Keratinocyte (primary cell): ENCODE measurements at regions not wholly inside any gene's neighbourhood (a gene's known extent, or its start where the extent isn't known, plus 50 kb on each side); places are given as distances from the start of the nearest gene placed in this dataset.

Experiments used
- DNase-seq: peaks from one replicate; pipeline ENCODE4 v3.0.0-alpha.2; 2011; ENCODE audit warnings: low read depth, missing footprints, low spot score
- FAIRE-seq: peaks from 2 replicates; lab custom pipeline; 2011; peaks lifted over from hg19 to GRCh38; lab: Jason Lieb, UNC
- H2AFZ ChIP-seq: 2 replicates; pipeline ENCODE4 v1.6.0; 2012; ENCODE audit warnings: low read length, control low read depth, inconsistent platforms; ENCODE audit not compliant: control insufficient read depth
- H3K27ac ChIP-seq: 2 replicates; pipeline ENCODE4 v1.5.1; 2011; ENCODE audit warnings: low read length; ENCODE audit not compliant: control insufficient read depth, insufficient read depth
- H3K27me3 ChIP-seq: 3 replicates; pipeline ENCODE4 v1.6.0; 2011; ENCODE audit warnings: low read length; ENCODE audit not compliant: control insufficient read depth, insufficient read depth; ENCODE audit errors: extremely low read depth
- H3K36me3 ChIP-seq, 2 experiments: 2 replicates in 1 of 2; 3 replicates in 1 of 2; pipeline ENCODE4 v1.5.1; 2011; ENCODE audit warnings: low read length in 2 of 2, mild to moderate bottlenecking in 1 of 2; ENCODE audit not compliant: control insufficient read depth in 2 of 2, insufficient read depth in 2 of 2; ENCODE audit errors: extremely low read depth in 1 of 2
- H3K4me1 ChIP-seq: 3 replicates; pipeline ENCODE4 v1.5.1; 2011; ENCODE audit warnings: low read length; ENCODE audit not compliant: control insufficient read depth, insufficient read depth; ENCODE audit errors: extremely low read depth
- H3K4me2 ChIP-seq: 3 replicates; pipeline ENCODE4 v1.6.0; 2011; ENCODE audit warnings: low read depth, low read length; ENCODE audit not compliant: control insufficient read depth, insufficient read depth; ENCODE audit errors: extremely low read depth
- H3K4me3 ChIP-seq, 3 experiments: fragments of 200-600 bp in 1 of 3; sonication (generic) in 1 of 3; 2 replicates in 2 of 3; 3 replicates in 1 of 3; pipeline ENCODE4 v1.5.1; 2011 to 2016; ENCODE audit warnings: low read length in 3 of 3, mild to moderate bottlenecking in 3 of 3, control low read depth in 2 of 3, inconsistent platforms in 1 of 3, low read depth in 1 of 3, mixed read lengths in 1 of 3, mixed run types in 1 of 3, moderate library complexity in 1 of 3; ENCODE audit not compliant: control insufficient read depth in 2 of 3, insufficient read depth in 2 of 3; ENCODE audit errors: extremely low read depth in 1 of 3
- H3K79me2 ChIP-seq: 2 replicates; pipeline ENCODE4 v1.6.0; 2012; ENCODE audit warnings: low read length; ENCODE audit not compliant: control insufficient read depth, insufficient read depth
- H3K9ac ChIP-seq: 3 replicates; pipeline ENCODE4 v1.6.0; 2011; ENCODE audit warnings: low read length; ENCODE audit not compliant: control insufficient read depth, insufficient read depth; ENCODE audit errors: extremely low read depth
- H3K9me1 ChIP-seq: 3 replicates; pipeline ENCODE4 v1.6.0; 2011; ENCODE audit warnings: low read length; ENCODE audit not compliant: control insufficient read depth, insufficient read depth; ENCODE audit errors: extremely low read depth
- H3K9me3 ChIP-seq: 2 replicates; pipeline ENCODE4 v1.5.1; 2012; ENCODE audit warnings: low read depth, low read length; ENCODE audit not compliant: control insufficient read depth
- H4K20me1 ChIP-seq: 3 replicates; pipeline ENCODE4 v1.6.0; 2011; ENCODE audit warnings: low read length; ENCODE audit not compliant: control insufficient read depth, insufficient read depth; ENCODE audit errors: extremely low read depth
- EZH2 ChIP-seq: IDR thresholded peaks from one replicate; pipeline ENCODE4 v1.6.1; 2012; ENCODE audit warnings: inconsistent platforms, mild to moderate bottlenecking, low read length, moderate library complexity
- dilution Hi-C: fragments of 300-500 bp; cut with MboI; formaldehyde crosslinking; loops from one replicate; pipeline ENCODE4 v1.7.0; 2020; ENCODE audit warnings: low sequenced_read_pairs; ENCODE audit not compliant: extremely low pct_ligation_motif_present
- TF ChIP-seq, protein P1 (sequence below), 3 experiments: IDR thresholded peaks in 1 of 3; conservative IDR thresholded peaks in 1 of 3; optimal IDR thresholded peaks in 1 of 3; 2 replicates in 2 of 3; 3 replicates in 1 of 3; pipeline versions ENCODE3 to v1.5.1; 2011; ENCODE audit warnings: low read length in 3 of 3, mild to moderate bottlenecking in 3 of 3, moderate library complexity in 2 of 3, control low read depth in 1 of 3, inconsistent platforms in 1 of 3; ENCODE audit not compliant: insufficient read depth in 2 of 3; ENCODE audit errors: extremely low read depth in 1 of 3

DNA sequence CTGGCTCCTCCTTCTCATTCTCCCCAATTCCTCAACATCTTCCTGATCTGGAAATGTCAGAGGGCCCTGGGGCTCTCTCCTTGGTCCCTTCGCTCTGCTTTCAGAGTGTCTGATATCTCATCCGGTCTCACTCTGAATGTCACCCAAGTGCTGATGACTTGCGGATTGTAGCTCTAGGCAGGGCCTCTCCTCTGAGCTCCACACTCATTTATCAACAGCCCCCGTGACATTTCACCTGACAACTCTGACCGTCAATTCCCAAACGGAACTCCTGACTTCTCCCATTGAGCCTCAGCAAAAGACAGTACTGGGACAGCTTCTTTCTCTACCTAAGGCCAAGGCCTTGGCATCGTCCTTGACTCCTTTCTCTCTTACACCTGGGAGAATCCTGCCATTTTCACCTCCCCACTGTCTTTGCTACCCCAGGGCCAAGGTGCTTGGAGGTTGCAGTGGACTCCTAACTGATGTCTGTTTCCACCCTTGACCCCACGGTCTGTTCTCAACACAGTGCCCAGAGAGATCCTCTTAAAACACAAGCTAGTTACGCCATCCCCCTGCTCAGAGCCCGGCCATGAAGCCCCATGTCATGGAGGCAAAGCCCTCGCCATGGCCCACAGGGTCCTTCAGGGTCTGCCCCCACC is 57.5 kb upstream of the THY1 start:
- H4K20me1 ChIP-seq, result no peaks in the 10 kb centered on the region
- no peak overlapping the region for H3K27ac ChIP-seq
- H3K4me1 ChIP-seq, result peaks cover 3% of the 10 kb centered on the region
- FAIRE-seq (no peak), DNase-seq (no peak)
- H3K4me3 ChIP-seq, result no peak overlapping the region
- dilution Hi-C loops, result no loop called here
- no peak overlapping the region for H2AFZ ChIP-seq
- no peak overlapping the region for H3K4me2 ChIP-seq
- TF ChIP-seq, protein P1, sequence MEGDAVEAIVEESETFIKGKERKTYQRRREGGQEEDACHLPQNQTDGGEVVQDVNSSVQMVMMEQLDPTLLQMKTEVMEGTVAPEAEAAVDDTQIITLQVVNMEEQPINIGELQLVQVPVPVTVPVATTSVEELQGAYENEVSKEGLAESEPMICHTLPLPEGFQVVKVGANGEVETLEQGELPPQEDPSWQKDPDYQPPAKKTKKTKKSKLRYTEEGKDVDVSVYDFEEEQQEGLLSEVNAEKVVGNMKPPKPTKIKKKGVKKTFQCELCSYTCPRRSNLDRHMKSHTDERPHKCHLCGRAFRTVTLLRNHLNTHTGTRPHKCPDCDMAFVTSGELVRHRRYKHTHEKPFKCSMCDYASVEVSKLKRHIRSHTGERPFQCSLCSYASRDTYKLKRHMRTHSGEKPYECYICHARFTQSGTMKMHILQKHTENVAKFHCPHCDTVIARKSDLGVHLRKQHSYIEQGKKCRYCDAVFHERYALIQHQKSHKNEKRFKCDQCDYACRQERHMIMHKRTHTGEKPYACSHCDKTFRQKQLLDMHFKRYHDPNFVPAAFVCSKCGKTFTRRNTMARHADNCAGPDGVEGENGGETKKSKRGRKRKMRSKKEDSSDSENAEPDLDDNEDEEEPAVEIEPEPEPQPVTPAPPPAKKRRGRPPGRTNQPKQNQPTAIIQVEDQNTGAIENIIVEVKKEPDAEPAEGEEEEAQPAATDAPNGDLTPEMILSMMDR (optimal IDR thresholded peaks at IDR 0.05 in 1 of 3, IDR thresholded peaks at IDR 0.05 in 1 of 3, conservative IDR thresholded peaks at IDR 0.05 in 1 of 3; ENCODE audit: extremely low read depth in 1 of 3, insufficient read depth in 2 of 3, low read length in 3 of 3), result no peak
- TF ChIP-seq EZH2, result no peak
- H3K9ac ChIP-seq, result no peak overlapping the region
- no peaks in the 10 kb centered on the region for H3K36me3 ChIP-seq
- H3K9me1 ChIP-seq, result no peaks in the 10 kb centered on the region
- H3K27me3 ChIP-seq, result peaks cover 13% of the 10 kb centered on the region
- H3K9me3 ChIP-seq, result no peaks in the 10 kb centered on the region
- no peaks in the 10 kb centered on the region for H3K79me2 ChIP-seq

DNA sequence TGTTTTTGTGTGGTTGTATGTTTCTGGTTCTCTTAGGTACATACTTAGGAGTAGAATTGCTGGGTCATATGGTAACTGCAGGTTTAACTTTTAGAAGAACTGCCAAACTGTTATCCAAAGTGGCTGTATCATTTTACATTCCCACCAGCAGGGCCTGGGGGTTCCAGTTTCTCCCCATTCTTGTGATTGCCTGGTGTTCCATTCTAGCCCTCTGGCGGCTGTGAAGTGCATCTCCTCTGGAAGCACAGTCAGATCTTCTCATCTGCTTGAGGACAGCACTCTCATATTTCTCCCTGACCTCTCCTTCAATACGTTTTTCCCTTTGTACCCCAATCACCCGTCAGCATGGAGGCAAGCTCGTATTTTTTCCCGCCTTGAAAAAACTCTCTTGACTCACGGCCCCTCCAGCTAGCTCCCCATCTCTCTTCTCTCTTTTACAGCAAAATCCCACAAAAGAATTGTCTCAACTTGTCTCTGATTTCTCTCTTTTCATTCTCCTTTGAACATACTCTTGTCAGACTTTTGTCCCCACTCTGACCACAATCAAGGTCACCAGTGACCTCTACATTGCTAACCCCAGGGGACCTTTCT is 56.8 kb upstream of the THY1 start:
- TF ChIP-seq EZH2, result no peak
- TF ChIP-seq, protein P1 (optimal IDR thresholded peaks at IDR 0.05 in 1 of 3, IDR thresholded peaks at IDR 0.05 in 1 of 3, conservative IDR thresholded peaks at IDR 0.05 in 1 of 3; ENCODE audit: extremely low read depth in 1 of 3, insufficient read depth in 2 of 3, low read length in 3 of 3), result peak; percentile 31 to 52 (median 32)
- FAIRE-seq (no peak), DNase-seq (no peak)
- no peaks in the 10 kb centered on the region for H3K79me2 ChIP-seq
- no peaks in the 10 kb centered on the region for H3K36me3 ChIP-seq
- no peak overlapping the region for H2AFZ ChIP-seq
- no peaks in the 10 kb centered on the region for H3K9me1 ChIP-seq
- H3K9ac ChIP-seq, result no peak overlapping the region
- no peak overlapping the region for H3K27ac ChIP-seq
- H3K4me2 ChIP-seq, result no peak overlapping the region
- no peak overlapping the region for H3K4me3 ChIP-seq
- H3K4me1 ChIP-seq, result peaks cover 3% of the 10 kb centered on the region
- H4K20me1 ChIP-seq, result no peaks in the 10 kb centered on the region
- dilution Hi-C loops, result no loop called here
- no peaks in the 10 kb centered on the region for H3K9me3 ChIP-seq
- H3K27me3 ChIP-seq, result peaks cover 13% of the 10 kb centered on the region
